Globus pallidus (tissue), 1 donor: ENCODE measurements at regions not wholly inside any gene's neighbourhood (a gene's known extent, or its start where the extent isn't known, plus 50 kb on each side); places are given as distances from the start of the nearest gene placed in this dataset.

Source experiments
- DNase-seq: peaks from one replicate; pipeline ENCODE4 v3.0.0-alpha.2; 2015; ENCODE audit warnings: low spot score

DNA sequence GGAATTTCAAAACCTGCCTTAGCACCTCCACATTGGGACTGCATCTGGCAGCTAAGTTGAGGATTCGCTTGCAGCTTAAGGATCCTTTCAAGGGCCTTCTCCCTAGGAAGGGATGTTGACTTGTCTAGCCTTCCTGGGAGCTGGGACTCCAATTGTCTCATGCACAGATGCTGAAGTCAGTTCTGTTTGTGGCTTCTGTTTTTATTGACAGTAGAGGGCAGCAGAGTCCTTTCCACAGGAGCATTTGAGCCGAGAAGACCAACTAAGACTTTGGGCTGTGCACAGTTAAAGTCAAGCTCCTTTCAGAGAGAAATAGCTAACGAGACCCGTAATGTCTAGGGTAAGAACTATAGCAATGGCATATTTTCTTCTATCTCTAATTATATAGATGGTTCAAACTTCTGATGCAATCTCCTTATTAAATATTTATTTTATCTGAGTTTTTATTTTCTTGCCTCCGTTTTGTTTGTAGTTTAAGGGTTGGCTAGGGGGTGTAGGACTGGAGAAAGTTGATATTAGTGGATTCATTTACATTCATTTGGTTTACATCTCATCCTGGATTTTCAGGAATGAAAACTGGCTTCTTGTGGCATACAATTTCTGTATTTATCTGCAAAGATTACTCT, 59.7 kb upstream of the KBTBD8 start:
- peak; percentile 71 for DNase-seq

DNA sequence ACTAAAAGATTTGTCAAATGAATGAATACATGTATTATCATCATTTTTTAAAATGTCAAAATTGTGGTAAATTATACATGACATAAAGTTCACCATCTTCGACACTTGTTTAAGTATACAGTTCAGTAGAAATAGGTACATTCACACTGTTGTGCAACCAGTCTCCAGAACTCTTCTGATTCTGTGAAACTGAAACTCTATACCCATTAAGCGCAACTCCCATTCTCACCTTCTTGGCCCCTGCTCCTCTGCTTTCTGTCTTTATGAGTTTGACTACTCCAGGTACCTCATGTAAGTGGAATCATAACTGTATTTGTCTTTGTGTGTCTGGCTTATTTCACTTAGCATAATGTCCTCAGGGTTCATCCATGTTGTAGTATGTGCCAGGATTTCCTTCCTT, 50.1 kb upstream of the KBTBD8 start:
- DNase-seq, result no peak
